Hematopoietic multipotent progenitor cell (in vitro differentiated cells): ENCODE measurements at regions not wholly inside any gene's neighbourhood (a gene's known extent, or its start where the extent isn't known, plus 50 kb on each side); places are given as distances from the start of the nearest gene placed in this dataset.

Source experiments
- DNase-seq, 3 donors: peaks; one replicate each; pipeline ENCODE4 v3.0.0-alpha.2; 2011 to 2015; ENCODE audit warnings: low read depth in 2 of 3, low spot score in 2 of 3

DNA sequence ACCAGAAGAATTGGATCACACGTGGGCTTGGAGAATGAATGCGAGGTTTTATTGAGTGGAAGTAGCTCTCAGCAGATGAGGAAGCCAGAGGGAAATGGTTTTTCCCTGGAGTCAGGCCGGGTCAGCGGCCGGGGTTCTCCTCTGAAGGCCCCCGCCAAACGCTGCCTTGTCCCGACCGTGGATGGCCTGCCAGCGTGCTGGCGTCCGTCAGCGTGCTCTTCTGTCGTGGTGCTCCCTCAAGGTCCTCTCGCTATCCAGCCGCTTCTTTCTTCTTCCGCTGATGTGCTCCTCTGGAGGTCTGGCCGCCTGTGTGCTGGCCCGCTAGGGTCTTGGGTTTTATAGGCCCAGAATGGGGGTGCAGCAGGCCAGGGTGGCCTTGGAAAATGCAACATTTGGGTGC lies 632.2 kb downstream of the TRAM1L1 start:
- no peak for DNase-seq

DNA sequence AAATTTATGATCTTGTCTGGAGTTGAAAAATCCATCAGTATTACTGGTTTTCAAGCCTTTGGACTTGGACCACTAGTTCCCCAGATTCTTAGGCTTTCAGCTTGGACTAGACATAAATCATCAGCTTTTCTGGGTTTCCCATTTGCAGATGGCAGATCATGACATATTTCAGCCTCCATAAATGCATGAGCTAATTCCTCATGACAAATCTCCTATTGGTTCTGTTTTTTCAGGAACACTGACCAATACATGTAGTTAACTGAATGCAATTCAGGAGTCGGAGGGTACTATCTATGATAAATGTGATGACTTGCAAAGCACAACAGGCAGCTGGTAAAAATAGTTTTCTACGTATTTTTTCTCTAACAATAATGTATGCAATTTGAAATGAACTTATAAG lies 635.6 kb downstream of the TRAM1L1 start:
- DNase-seq = no peak

GRCh38 chr4:116444117-116444516 lies 641.3 kb downstream of the TRAM1L1 start:
- DNase-seq = no peak

GRCh38 chr4:116438981-116439729 lies 646.2 kb downstream of the TRAM1L1 start:
- no peak for DNase-seq

- no peak for DNase-seq
Observed at GRCh38 chr4:116438417-116438816, 647.0 kb downstream of the TRAM1L1 start.

DNA sequence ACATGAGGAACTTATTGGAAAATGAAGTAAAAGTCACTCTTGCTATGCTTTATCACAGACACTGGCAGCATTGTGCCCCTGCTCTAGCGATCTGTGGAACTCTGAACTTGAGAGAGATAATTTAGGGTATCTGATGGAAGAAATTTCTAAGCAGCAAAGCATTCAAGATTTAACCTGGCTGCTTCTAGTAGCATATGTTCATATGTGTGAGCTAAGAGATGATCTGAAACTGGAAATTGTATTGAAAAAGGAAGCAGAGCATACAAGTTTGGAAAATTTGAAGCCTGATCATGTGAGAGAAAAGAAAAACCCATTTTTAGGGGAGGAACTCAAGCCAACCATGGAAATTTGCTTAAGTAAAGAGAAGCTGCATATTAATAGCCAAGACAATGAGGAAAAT lies 657.7 kb downstream of the TRAM1L1 start:
- no peak for DNase-seq

DNA sequence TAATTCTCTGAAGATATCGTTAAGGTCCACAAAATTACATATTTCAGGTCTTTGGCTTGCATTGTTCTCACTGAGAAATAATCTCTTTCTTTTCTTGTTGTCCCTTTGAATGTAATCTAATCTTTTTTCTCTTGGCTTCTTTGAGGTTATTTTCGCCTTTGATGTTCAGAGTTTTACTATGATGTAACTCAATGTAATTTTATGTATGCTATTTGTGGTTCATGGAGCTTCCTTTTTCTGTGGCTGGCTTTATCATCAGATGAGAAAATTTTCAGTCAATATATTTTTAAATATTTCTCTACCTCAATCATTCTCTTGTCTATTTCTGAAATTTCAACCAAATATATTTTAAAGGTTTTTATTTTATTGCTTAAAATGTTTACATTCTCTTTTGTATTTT lies 672.2 kb downstream of the TRAM1L1 start:
- no peak for DNase-seq

DNA sequence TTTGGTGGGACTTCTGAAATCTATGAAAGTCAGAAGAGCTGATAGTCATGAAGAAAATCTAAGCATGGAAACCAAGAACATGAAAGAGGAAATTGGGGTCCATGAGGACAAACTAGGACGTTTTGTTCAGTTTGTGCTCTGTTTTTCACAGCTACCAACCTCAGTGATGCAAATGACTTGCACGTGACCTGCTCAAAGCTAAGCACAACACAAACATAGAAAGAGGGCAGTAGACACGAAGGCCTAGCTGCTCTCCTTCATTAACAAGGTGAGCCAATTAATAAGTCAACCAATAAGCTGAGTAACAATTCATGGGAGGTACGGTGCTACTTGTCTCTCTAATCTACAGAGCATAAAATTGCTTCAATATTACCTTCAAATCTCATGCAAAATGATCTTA lies 684.1 kb downstream of the TRAM1L1 start:
- DNase-seq = no peak

DNA sequence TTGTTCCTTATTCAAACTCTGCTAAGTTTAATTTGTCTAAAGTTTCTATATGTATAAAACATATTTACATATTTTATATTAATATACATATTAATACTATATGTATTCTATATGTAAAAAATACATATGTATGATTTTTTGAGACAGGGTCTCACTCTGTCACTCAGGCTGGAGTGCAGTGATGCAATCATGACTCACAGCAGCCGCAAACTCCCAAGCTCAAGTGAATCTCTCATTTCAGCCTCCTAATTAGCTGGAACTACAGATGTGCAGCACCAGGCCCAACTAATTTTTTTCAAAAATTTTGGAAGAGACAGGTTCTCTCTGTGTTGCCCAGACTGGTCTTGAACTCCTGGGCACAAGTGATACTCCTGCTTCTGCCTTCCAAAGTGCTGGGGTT lies 684.9 kb downstream of the TRAM1L1 start:
- no peak for DNase-seq

GRCh38 chr4:116397714-116398113 lies 687.7 kb downstream of the TRAM1L1 start:
- no peak for DNase-seq

- no peak for DNase-seq
Observed at GRCh38 chr4:116397291-116397690, 688.1 kb downstream of the TRAM1L1 start.

DNA sequence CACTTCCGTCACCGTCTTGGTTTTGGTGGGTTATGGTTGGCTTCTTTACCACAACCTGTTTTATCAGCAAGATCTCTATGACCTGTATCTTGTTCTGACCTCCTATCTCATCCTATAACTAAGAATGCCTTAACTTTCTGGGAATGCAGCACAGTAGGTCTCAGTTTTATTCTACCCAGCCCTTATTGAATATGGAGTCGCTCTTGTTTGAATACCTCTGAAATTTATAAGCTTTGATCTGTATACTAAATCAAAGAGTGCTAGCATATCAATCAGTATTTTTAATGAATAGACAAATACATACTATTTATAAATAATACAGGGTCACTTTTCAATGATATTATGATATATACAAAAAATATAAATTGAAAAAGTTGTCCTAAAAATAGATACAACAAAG lies 690.0 kb downstream of the TRAM1L1 start:
- DNase-seq = no peak

DNA sequence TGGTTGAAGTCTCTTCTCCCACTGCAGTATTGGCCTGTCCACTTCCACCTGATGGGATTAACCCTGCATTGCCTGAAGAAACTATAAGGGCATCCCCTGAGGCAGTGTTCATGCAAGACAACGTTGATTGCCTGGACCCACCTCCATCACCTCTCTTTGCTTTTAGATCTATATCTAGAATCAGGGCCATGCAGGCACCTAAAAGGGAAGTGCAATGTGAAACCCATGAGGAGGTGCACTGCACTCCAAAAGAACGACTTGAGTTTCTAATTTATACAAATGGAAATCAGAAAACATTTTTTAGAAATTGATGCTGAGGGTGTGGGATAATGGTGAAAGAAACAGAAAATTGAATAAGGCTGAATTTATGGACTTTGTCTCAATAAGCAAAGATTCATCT lies 694.4 kb downstream of the TRAM1L1 start:
- peak in 1 of 3 donors; percentile 0 for DNase-seq

- no peak for DNase-seq
Observed at GRCh38 chr4:116389139-116389538, 696.2 kb downstream of the TRAM1L1 start.

- no peak for DNase-seq
Observed at GRCh38 chr4:116387937-116388474, 697.4 kb downstream of the TRAM1L1 start.

- DNase-seq = no peak
Observed at GRCh38 chr4:116386856-116387255, 698.5 kb downstream of the TRAM1L1 start.

DNA sequence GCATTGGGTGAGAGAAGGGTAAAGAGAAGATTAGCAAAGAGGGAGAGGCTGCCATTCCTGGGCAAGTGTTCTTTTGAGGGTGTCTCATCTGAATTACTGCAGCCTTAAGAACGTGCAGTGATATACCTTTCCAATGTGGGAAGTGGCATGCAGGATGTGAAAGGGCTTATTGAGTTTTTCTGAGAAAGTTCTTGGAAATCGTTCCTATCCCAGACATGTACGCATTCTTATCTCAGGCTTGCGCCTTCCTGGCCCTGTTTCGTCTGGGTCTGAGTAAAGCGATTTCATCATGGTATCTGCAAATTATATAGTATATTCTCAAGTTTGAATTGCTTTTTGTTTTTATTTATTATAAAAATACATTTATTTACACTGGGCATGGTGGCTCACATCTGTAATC lies 699.8 kb downstream of the TRAM1L1 start:
- no peak for DNase-seq

DNA sequence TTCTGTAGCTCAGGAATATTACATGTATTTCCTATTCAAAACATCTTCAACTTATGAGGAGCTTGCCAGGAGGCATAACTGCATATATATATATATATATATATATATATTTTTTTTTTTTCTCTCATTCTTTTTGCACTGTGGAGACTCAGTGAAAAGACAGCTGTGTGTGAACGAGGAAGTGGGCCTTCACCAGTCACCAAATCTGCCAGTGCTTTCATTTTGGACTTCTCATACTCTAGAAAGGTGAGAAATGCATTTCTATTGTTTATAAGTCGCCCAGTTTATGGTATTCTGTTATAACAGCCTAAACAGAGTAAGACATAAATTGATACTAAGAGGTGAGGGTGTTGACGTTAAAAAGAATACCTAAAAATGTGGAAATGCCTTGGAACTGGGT lies 710.6 kb downstream of the TRAM1L1 start:
- DNase-seq = peak in 1 of 3 donors; percentile 6

DNA sequence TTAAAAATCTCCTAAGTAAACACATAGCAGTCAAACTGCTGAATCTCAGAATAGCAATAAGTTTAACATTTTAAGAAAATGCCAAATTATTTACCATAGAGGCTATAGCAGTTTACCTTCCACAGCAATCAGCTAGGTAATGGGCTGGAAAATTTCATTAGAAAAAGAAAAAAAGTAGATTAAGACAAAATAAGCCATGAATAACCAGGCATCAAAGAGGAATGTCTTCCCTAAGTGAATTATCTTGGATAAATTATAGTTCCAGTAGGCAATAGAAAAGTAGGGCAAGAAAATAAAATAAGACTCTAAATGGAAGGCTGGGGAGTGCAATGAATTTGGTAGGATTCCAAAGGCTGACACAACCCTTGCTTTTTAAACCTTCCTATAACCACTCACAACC lies 722.8 kb downstream of the TRAM1L1 start:
- no peak for DNase-seq

GRCh38 chr4:116361790-116362189 lies 723.6 kb downstream of the TRAM1L1 start:
- DNase-seq = no peak

- peak in 2 of 3 donors; percentile 57 to 87 for DNase-seq
Observed at GRCh38 chr4:116358633-116359222, 726.6 kb downstream of the TRAM1L1 start.

DNA sequence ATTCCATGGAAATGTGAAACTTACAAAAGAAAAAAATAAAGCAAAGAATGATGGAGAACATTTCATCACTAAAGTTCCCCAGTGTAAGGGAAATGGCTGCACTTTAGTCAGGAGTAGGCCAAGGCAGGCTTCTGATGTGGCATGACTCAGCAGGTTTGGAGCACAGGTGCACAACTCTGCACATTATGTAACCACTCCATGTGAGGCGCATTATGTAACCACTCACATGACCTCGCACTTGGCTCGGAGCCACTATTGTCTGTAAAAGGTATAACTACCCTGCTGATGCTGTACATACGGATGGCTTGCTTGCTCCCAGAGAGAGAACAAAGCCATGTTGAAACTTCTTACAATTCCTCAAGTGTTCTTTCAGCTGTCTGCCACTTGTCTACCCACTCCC lies 727.6 kb downstream of the TRAM1L1 start:
- DNase-seq = peak in 2 of 3 donors; percentile 35 to 62
